ENCODE measurements at regions not wholly inside any gene's neighbourhood (a gene's known extent, or its start where the extent isn't known, plus 50 kb on each side); places are given as distances from the start of the nearest gene placed in this dataset.

- ChIA-PET POLR2A (no interaction called here), CTCF (no interaction called here)
- TF ChIP-seq CTCF (IDR thresholded peaks at IDR 0.05; ENCODE audit: insufficient read depth, low read length, missing control alignments) = no peak
- H3K4me3 ChIP-seq (ENCODE audit: low read depth, low read length) = no peak overlapping the region
- DNase-seq (ENCODE audit: low read depth, low spot score) = no peak
These were observed 251.8 kb upstream of the CCDC196 start for GRCh38 chr14:66234411-66234810.

- ChIA-PET CTCF (no interaction called here), POLR2A (no interaction called here)
- TF ChIP-seq CTCF (IDR thresholded peaks at IDR 0.05; ENCODE audit: insufficient read depth, low read length, missing control alignments) = no peak
- H3K4me3 ChIP-seq (ENCODE audit: low read depth, low read length) = no peak overlapping the region
- no peak for DNase-seq (ENCODE audit: low read depth, low spot score)
These were observed 248.4 kb upstream of the CCDC196 start for GRCh38 chr14:66237741-66238140.

- ChIA-PET POLR2A (no interaction called here), CTCF (no interaction called here)
- no peak for TF ChIP-seq CTCF (IDR thresholded peaks at IDR 0.05; ENCODE audit: insufficient read depth, low read length, missing control alignments)
These were observed 247.2 kb upstream of the CCDC196 start for GRCh38 chr14:66238969-66239368.

GRCh38 chr14:66239589-66239988 lies 246.6 kb upstream of the CCDC196 start:
- TF ChIP-seq CTCF (IDR thresholded peaks at IDR 0.05; ENCODE audit: insufficient read depth, low read length, missing control alignments) = no peak
- POLR2A ChIA-PET = no interaction called here
- CTCF ChIA-PET = no interaction called here
- no peak overlapping the region for H3K4me3 ChIP-seq (ENCODE audit: low read depth, low read length)
- DNase-seq (ENCODE audit: low read depth, low spot score) = no peak

More at GRCh38 chr14:66238969-66239368, 247.2 kb upstream of the CCDC196 start:
- no peak overlapping the region for H3K4me3 ChIP-seq (ENCODE audit: low read depth, low read length)
- no peak for DNase-seq (ENCODE audit: low read depth, low spot score)

- no peak overlapping the region for H3K4me3 ChIP-seq (ENCODE audit: low read depth, low read length)
- CTCF ChIA-PET = no interaction called here
- no peak for DNase-seq (ENCODE audit: low read depth, low spot score)
- POLR2A ChIA-PET = no interaction called here
- TF ChIP-seq CTCF (IDR thresholded peaks at IDR 0.05; ENCODE audit: insufficient read depth, low read length, missing control alignments) = no peak
These were observed 246.1 kb upstream of the CCDC196 start for GRCh38 chr14:66240105-66240504.

- no peak for TF ChIP-seq CTCF (IDR thresholded peaks at IDR 0.05; ENCODE audit: insufficient read depth, low read length, missing control alignments)
- DNase-seq (ENCODE audit: low read depth, low spot score) = no peak
- ChIA-PET POLR2A (no interaction called here), CTCF (no interaction called here)
- H3K4me3 ChIP-seq (ENCODE audit: low read depth, low read length) = no peak overlapping the region
These were observed 244.2 kb upstream of the CCDC196 start for GRCh38 chr14:66242001-66242400.

All from AG04449 (cell line).